ENCODE measurements at regions not wholly inside any gene's neighbourhood (a gene's known extent, or its start where the extent isn't known, plus 50 kb on each side); places are given as distances from the start of the nearest gene placed in this dataset.

GRCh38 chr3:30473374-30474051 lies 132.9 kb upstream of the TGFBR2 start:
- no peak for TF ChIP-seq MXI1 (conservative IDR thresholded peaks at IDR 0.05; ENCODE audit: poor library complexity, severe bottlenecking)
- TF ChIP-seq EP300 (conservative IDR thresholded peaks at IDR 0.05; ENCODE audit: poor library complexity, severe bottlenecking): no peak
- no peak for TF ChIP-seq EZH2 (IDR thresholded peaks at IDR 0.05; ENCODE audit: borderline replicate concordance, insufficient read depth, low read length, poor library complexity, severe bottlenecking)
- TF ChIP-seq POLR2AphosphoS5 (IDR thresholded peaks at IDR 0.05): no peak
- no peak for TF ChIP-seq RAD21 (conservative IDR thresholded peaks at IDR 0.05)
- no peak for TF ChIP-seq SMC3 (conservative IDR thresholded peaks at IDR 0.05; ENCODE audit: poor library complexity)
- TF ChIP-seq REST (IDR thresholded peaks at IDR 0.05; ENCODE audit: borderline replicate concordance): no peak
- TF ChIP-seq TAF1 (IDR thresholded peaks at IDR 0.05; ENCODE audit: low read depth): no peak
- no peak for TF ChIP-seq CTCF (IDR thresholded peaks at IDR 0.05; ENCODE audit: poor library complexity, severe bottlenecking)
- Histone ChIP-seq H3K27ac (ENCODE audit: low read length) (no peak overlapping the region), H3K4me2 (ENCODE audit: low read length) (no peak overlapping the region), H3F3A (ENCODE audit: insufficient read depth, low read length, poor library complexity, severe bottlenecking) (no peaks in the 10 kb centered on the region), H3K4me3 (ENCODE audit: low read length) (no peak overlapping the region), H3K9me3 (ENCODE audit: low read length) (no peaks in the 10 kb centered on the region), H3K9me2 (ENCODE audit: insufficient read depth, low read length) (no peaks in the 10 kb centered on the region), H3K9ac (ENCODE audit: low read length) (no peak overlapping the region), H2AFZ (ENCODE audit: low read depth, low read length) (no peak overlapping the region), H4K20me1 (ENCODE audit: insufficient read depth) (no peaks in the 10 kb centered on the region), H3K36me3 (ENCODE audit: insufficient read depth, low read length) (no peaks in the 10 kb centered on the region), H3K27me3 (ENCODE audit: insufficient read depth, low read depth, low read length) (no peaks in the 10 kb centered on the region), H3K79me2 (replicated peaks; ENCODE audit: insufficient read depth, low read length) (no peaks in the 10 kb centered on the region)

DNA sequence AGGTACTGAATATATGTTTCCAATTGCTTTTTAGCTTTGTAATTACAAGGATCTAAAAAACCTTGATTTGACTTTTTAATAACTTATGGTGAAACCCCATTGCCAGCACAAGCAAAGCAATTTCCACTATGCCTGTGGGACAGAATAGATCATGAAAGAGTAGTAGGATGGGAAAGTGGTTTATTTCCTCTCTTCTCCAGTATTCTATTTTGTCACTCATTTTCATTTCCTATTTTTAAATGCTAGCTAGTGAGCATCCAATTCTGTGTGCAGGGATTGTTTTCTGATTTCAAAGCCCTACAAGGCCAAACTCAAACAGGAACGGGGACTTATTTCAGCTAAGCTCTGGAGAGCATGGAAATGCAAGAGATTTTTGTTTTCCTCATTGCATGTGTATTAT lies 132.0 kb upstream of the TGFBR2 start:
- H3K79me2 ChIP-seq (replicated peaks; ENCODE audit: insufficient read depth, low read length): no peaks in the 10 kb centered on the region
- H3K27ac ChIP-seq (ENCODE audit: low read length): no peak overlapping the region
- no peaks in the 10 kb centered on the region for H3F3A ChIP-seq (ENCODE audit: insufficient read depth, low read length, poor library complexity, severe bottlenecking)
- no peak overlapping the region for H3K4me3 ChIP-seq (ENCODE audit: low read length)
- H2AFZ ChIP-seq (ENCODE audit: low read depth, low read length): no peak overlapping the region
- no peaks in the 10 kb centered on the region for H3K27me3 ChIP-seq (ENCODE audit: insufficient read depth, low read depth, low read length)
- H3K9me2 ChIP-seq (ENCODE audit: insufficient read depth, low read length): no peaks in the 10 kb centered on the region
- no peaks in the 10 kb centered on the region for H3K36me3 ChIP-seq (ENCODE audit: insufficient read depth, low read length)
- no peak overlapping the region for H3K4me2 ChIP-seq (ENCODE audit: low read length)
- no peaks in the 10 kb centered on the region for H4K20me1 ChIP-seq (ENCODE audit: insufficient read depth)
- TF ChIP-seq REST (IDR thresholded peaks at IDR 0.05; ENCODE audit: borderline replicate concordance): no peak
- no peak for TF ChIP-seq MXI1 (conservative IDR thresholded peaks at IDR 0.05; ENCODE audit: poor library complexity, severe bottlenecking)
- no peak for TF ChIP-seq EP300 (conservative IDR thresholded peaks at IDR 0.05; ENCODE audit: poor library complexity, severe bottlenecking)
- TF ChIP-seq POLR2AphosphoS5 (IDR thresholded peaks at IDR 0.05): no peak
- no peak for TF ChIP-seq CTCF (IDR thresholded peaks at IDR 0.05; ENCODE audit: poor library complexity, severe bottlenecking)
- no peak for TF ChIP-seq SMC3 (conservative IDR thresholded peaks at IDR 0.05; ENCODE audit: poor library complexity)
- no peak for TF ChIP-seq EZH2 (IDR thresholded peaks at IDR 0.05; ENCODE audit: borderline replicate concordance, insufficient read depth, low read length, poor library complexity, severe bottlenecking)
- H3K9ac ChIP-seq (ENCODE audit: low read length): no peak overlapping the region
- H3K9me3 ChIP-seq (ENCODE audit: low read length): no peaks in the 10 kb centered on the region

Data from neural cell (in vitro differentiated cells).